NOMO-1 treated with dmso at 0.1 percent for 144 hours (cell line): ENCODE measurements at regions not wholly inside any gene's neighbourhood (a gene's known extent, or its start where the extent isn't known, plus 50 kb on each side); places are given as distances from the start of the nearest gene placed in this dataset.

Experiments used
- DNase-seq: peaks from one replicate; lab custom pipeline; 2025; ENCODE audit not compliant: unreplicated experiment; lab: John Stamatoyannopoulos, UW

DNA sequence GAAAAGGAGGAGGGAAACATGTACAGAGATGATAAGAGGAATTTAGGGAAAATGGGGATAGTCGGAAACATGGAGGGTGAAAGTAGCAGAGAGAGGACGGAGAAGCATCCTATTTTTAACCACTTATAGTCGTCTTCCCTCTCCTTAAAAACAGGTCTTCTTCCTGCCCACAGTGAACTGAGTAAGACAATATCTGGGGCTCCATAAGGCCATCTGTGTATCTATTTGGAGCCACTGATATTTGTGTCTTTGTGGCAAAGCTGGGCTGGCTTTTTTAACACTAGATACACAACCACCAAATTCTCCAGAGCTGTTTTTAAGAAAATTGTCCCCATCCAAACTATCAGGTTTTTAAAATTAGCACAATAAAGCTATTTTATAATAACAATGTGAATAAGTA lies 109.5 kb upstream of the RAP1B start:
- DNase-seq: no peak

DNA sequence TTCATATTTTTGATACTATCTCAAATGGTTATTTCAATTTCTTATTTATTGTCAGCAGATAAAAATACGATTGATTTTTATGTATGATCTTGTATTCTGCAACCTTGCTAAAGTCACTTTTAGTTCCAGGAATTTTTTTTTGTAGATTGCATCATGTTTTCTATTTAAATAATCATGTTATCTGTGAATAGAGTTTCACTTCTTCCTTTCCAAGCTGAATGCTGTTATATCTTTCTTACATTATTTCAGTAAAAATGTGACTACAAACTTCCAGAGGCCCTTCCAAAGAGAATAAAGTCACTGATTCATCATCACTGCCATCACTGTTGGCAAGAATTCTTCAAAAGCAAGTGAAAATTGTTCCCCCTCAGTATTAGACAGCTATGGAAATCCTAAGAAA lies 104.7 kb upstream of the RAP1B start:
- DNase-seq: no peak

DNA sequence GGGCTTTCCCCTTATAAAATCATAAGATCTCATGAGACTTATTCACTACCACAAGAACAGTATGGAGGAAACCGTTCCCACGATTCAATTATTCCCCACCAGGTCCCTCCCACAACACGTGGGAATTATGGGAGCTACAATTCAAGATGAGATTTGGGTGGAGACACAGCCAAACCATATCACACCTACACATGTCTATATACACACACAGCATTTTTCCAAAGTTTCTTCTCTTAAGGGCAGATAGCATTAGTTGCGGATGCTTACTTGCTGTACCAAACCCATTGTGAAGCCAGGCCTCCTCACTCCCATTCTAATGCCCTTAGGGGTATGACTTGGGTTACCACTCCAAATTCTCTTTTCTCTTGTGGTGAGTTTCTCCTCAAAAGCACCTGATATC lies 104.1 kb upstream of the RAP1B start:
- DNase-seq: no peak

DNA sequence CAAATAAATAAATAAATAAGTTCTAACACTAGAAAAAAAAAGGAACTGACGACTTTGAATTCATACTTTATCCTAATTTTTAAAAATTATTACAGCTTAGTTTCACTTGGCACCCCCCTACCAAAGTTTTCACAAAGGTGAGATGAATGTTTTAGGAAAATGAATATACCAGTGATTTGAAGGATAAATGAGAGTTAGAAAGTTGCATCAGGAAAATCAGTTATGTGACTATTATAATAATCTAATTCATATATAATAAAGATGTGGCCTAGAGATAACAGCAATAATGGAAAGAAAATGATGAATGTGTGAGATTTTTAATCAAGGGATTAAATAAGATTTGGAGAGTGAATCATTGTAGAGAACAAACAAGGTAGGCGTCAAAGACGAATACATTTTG lies 103.0 kb upstream of the RAP1B start:
- no peak for DNase-seq

DNA sequence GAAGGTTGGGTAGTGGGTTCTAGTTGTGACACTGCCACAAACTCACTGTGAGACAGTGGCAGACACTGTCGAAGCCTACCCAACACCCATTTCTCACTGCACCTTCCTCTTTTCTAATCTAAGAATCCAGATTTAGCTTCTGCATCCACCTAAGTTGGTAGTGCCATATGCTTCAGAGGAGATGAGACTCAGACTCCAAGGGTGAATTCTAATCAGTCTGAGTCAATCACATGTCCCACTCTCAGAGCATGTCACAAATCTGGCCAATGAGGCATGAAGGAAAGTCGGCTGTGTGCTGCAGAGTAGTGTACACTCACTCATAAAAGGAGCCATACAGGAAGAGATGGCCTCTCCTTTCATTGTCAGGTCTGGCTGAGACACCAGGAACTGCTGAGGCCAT lies 102.1 kb upstream of the RAP1B start:
- no peak for DNase-seq

DNA sequence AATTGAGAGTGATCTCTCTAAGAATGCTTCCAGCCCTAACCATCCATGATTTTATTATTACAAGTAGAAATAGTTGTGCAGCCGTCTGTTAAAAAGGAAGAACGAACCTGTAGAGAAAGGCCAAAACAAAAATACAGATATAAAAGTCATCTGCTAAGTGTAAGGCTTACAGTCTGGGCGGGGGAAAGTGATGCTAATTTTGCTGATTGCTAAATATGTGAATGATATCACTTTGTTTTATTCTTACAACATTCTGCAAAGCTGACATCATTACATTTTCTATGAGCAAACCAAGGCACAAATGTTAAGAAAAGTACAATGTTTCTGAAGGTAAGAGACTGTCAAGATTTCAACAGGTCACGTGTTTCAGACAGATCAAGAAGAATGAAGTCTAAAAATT lies 101.5 kb upstream of the RAP1B start:
- no peak for DNase-seq

DNA sequence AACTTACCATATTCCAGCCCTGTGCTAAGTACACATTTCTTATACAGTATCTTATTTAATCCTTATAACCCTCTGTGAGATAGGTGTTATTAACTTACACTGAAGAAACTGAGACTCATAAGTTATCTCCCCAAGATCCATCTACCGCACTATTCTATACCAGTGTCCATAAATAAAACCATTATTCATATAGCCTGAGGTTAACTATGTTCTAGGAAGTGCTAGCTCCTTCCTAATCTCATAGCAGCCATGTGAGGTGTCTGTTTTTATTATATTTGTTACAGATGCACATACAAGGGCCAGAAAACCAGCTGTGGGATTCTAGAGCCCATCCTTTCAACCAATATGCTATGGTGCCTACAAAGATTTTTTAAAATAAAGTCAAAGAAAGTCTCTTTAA lies 100.3 kb upstream of the RAP1B start:
- no peak for DNase-seq

DNA sequence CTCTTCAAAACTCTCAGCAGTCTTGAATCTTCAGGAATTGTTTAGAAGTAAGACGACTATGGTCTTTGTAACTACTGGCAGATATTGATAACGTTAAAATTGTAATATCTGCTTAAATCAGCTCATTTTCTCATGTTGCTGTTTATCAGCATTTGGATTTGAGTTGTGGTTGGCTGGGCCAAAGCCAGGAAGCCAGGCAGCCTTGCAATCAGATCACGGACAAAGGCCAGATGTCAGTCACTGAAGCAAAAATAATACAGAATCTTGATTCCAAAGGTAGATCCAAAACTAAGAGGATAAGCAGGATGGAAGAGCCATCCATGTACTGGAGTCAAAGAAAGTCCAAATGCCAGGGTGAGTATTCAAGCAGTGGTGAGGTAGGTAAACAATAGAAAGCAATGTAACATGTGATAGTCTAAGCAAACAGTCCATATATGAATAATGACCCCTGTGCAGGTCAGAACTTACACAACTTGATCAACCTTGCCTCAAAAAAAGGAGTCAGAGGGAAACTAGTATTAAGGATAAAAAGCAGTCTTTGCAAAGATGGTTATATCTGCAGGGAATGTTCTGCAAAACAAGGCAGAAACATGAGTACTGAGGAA lies 95.8 kb upstream of the RAP1B start:
- DNase-seq: no peak

DNA sequence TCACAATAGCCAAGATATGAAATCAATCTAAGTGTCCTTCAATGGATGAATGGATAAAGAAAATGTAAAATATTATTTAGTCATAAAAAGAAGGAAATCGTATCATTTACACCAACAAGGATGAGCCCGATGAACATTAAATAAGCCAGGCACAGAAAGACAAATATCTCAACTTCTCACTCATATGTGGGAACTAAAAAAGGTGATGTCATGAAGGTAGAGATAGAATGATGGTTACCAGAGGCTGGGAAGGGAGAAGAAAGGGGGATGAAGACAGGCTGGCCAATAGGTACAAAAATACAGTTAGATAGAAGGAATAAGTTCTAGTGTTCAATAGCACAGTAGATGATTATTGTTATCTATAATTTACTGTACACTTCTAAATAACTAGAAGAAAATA lies 94.9 kb upstream of the RAP1B start:
- no peak for DNase-seq

DNA sequence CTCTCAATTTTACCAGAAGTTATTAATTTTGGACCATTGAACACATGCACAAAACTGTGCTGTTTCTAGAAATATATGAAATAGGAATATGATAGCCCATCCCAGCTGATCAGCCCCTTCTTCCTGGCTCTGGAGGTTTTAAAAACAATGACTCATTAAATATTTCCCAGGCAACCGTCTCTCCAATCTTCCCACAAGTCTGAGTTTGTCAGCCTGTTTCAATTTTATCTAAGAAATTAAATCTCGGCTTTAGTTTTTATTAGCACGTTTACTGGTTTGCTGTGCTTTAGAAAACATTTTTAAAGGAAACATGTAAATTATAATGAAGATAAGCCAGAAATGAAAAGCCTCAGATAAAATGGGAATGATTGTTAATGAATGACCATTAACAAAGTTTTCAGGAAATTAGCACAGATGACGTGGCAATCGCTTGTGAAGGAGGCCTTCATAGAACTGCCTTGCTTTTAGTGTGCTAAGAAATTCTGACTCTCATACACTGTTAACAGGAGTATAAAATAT lies 89.3 kb upstream of the RAP1B start:
- DNase-seq: no peak

DNA sequence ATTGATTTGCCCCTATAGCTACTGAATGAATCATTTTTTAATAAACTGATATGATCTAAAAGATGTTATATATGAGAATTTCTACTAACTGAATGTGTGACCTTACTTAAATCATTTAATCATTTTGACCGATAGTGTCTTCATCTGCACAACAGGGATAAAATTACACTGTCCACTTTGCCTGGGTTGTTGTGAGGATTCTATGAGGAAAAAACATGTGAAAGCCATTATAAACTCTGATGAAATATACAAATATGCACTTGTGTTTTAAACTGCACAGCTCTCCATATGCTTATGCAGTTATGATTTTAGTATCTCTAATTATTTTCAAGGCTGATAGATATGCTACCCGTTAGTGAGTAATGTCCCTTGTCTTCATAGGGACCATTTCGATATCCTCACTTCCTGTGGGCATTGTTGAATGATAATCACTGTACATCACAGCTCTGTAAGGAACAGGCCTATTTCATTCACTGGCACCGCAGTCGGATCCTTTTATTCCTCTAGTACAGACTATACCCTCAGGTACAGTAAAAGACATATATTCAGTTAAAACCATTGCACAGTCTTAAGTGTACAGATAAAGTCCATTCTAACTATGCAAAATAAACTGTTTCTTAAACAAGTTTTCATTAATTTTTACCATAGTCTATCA lies 88.7 kb upstream of the RAP1B start:
- no peak for DNase-seq

DNA sequence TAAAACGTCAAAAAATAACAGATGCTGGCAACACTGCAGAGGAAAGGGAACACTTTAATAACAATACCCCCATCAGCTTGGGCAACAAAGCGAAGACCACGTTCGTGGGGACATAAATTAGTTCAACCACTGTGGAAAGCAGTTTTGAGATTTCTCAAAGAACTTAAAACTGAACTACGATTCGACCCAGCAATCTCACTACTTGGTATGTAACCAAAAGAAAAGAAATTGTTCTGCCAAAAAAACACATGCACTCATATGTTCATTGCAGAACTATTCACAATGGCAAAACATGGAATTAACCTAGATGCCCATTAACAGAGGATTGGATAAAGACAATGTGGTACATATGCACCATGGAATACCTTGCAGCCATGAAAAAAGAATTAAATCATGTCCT lies 81.2 kb upstream of the RAP1B start:
- DNase-seq: no peak

DNA sequence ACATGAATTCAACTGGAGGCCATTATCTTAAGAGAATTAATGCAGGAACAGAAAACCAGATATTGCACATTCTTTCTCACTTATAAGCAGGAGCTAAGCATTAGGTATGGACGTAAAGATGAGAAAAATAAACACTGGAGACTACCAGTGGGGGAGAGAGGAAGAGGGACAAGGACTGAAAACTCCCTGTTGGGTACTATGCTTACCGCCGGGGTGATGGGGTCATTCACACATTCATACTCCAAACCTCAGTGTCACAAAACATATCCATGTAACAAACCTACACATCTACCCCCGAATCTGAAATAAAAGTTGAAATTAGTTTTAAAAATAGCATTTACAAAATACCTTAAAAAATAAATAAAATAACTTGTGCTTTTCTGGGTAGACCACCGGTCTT lies 80.8 kb upstream of the RAP1B start:
- DNase-seq: no peak

DNA sequence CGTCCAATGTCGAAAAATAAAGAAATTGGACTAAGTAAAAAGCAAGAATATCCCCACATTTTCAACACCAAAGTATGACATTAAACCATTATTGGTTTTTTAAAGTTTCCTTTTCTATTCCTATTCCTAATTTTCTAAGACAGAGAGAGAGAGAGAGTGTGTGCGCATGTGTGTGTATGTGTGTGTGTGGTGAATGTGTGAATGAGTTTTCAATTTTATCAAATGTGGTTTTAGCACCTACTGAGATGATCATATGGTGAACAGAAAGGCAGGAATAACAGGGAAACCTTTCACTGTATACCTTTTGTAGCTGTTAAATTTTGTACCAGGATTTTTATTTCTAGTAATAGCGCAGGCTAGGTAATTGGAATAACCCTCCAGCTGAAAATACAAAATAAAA lies 80.4 kb upstream of the RAP1B start:
- no peak for DNase-seq

DNA sequence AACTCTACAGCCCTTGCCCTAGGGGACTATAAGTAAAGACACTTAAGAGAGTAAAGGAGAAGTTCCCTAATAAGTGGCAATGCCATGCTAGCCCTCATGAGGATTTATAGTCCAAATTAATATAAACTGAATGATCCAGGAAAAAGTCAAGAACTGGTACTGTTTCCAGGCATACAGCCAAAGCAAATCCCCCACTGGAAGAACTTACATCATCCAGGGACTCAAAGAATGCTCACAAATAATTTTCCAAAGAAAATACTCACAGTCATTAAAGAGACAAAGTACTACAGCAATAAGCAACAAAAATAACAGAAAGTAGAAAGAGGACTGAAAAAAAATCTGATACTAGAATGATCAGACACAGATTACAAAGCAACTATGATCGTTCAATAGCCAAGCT lies 79.7 kb upstream of the RAP1B start:
- no peak for DNase-seq

DNA sequence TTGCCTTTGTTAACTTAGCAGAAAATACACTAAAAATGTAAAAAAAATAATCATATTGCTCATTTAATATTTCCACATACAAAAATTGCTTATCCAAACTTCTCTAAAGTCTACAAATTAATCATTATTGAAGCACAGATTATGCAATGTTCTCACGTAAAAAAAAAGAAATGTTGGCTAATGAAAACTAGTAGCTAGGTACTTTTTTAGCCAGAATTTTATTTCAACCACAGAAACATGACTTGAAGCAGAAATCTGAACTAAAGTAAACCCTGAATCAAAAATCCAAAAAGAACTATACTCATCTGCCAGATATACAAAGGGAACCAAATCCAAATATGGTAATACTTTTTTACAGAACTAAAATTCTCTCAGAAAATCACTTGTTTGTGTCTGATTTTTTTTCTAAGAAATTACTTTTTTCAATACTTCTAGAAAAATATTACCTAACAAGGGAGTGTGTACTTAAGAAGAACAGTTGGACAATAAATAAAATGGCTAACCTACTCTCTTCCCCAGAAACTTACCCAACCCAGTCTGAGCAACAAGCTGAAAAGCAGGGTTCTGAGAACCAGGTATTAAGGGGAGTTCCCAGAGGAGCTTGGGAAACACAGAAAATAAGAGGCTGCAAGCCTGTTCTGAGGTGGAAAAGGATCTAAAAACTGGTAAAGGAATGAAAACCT lies 78.4 kb upstream of the RAP1B start:
- no peak for DNase-seq

DNA sequence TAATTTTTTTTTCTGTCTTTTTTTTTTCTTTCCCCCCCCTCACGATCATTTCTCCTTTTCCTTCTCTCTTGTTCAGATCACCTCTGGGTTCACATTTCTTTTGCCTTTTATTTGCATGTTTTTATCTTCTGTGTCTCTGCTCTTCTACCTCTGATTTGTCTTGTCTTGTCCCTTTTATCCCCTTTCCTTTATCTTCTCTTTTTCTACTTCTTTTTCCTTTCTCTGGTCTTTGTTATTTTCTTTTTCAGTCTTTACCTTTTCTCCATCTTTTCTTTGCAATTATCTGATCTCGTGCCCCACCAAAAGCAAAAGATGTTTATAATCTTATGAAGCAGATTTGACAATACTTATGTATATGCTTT lies 77.8 kb upstream of the RAP1B start:
- no peak for DNase-seq

DNA sequence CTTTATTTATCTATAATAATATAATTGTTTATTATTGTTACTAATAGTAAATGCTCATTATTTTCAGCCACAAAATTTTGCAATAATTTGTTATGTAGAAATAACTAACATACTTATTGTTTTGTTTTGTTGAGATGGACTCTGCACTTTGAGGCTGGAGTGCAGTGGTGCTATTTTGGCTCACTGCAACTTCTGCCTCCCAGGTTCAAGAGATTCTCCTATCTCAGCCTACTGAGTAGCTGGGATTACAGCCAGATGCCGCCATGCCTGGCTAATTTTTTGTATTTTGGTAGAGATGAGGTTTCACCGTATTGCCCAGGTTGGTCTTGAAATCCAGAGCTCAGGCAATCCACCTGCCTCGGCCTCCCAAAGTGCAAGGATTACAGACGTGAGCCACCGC lies 76.6 kb upstream of the RAP1B start:
- DNase-seq: no peak

DNA sequence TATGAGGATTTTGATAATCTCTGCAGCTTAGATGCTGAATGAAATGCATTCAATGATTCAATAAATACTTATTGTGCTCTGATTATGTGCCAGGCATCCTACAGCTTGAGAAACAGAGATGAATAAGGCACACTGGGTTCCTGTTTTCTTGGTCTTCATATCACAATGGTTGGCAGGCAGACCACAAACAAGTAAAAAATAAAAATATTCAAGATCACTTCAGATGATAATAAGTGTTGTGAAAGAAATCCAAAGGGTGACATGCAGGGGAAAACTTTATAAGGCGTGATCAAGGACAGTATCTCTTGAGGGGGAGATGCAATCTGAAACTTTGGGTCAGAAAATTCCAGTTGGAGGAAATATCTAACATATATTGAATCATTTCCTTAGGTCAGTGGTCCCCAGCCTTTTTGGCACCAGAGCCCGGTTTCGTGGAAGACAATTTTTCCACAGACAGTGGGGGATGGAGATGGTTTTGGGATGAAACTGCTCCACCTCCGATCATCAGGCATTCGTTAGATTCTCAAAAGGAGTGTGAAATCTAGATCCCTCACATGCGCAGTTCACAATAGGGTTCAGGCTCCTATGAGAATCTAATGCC lies 73.7 kb upstream of the RAP1B start:
- no peak for DNase-seq

DNA sequence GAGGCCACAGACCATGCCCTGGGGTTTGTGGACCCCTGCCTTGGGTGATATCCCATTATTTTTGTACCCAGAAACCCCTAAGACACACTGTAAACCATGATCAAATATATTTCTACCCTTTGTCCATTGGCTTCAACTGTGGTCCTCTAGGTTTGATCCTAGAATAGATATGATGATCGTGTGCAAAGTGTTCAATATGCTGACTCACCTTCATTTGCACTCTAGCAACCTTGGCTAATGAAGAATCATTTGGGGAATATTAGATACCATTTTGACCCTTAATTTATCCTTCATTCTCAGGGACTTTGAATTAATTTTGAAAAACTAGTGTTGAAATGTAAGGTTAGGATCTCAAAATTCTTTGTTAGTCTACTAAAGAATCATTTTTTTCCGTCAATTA lies 73.1 kb upstream of the RAP1B start:
- DNase-seq: no peak

DNA sequence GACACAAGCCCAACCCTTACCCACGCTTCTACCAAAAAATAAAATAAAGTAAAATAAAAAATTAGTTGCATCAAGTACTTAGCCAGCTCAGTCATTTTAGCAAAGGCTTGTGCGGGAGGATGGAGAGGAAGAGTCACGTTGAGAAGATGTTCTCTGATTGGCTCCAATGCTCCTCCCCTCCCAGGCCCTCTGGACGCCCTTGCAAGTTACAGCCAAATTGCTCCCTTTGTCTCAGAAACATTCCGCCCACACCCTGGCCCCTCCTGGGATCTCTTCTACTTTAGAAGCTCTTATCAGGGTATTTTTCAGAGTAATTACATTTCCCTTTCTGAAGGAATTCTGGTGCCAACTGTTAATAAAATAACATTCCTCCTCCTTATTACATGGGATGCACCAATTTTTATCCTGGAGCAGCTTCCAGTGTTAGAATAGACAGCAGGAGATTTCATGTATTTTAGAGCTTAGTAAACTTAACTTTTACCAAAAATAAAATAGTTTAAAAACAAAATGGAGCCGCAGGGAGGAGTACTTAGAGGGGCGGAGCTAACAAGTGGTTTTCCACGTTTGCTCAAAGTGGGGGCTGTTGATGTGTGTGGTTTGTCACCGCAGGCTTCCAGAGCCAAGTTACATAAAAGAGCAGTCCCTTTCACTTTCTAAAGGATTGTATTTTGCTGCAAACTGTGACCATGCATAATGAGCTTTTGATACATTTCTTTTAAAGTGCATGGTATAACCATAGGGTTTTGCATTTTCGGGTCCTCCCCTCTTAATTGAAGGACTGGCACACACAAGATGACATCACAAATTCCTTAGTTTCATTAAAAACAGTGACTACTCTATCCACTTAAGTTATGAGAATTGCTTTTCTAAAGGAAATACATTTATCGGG lies 71.7 kb upstream of the RAP1B start:
- DNase-seq: peak; percentile 74
